Coronary artery (tissue), 2 donors: ENCODE measurements at regions not wholly inside any gene's neighbourhood (a gene's known extent, or its start where the extent isn't known, plus 50 kb on each side); places are given as distances from the start of the nearest gene placed in this dataset.

Source experiments
- DNase-seq: peaks from one replicate; pipeline ENCODE4 v3.0.0-alpha.2; 2017; ENCODE audit warnings: low spot score
- H3K27ac ChIP-seq, 2 donors: fragments of 200-600 bp; sonication (generic); one replicate each; pipeline ENCODE4 v1.5.1; 2016 to 2019
- H3K4me3 ChIP-seq: fragments of 200-600 bp; sonication (generic); 2 replicates; pipeline ENCODE4 v1.5.1; 2016; ENCODE audit warnings: mild to moderate bottlenecking, moderate library complexity
- CTCF ChIP-seq: fragments of 200-600 bp; sonication (generic); IDR thresholded peaks from one replicate; pipeline ENCODE4 v1.5.1; 2019; ENCODE audit warnings: antibody characterized with exemption

DNA sequence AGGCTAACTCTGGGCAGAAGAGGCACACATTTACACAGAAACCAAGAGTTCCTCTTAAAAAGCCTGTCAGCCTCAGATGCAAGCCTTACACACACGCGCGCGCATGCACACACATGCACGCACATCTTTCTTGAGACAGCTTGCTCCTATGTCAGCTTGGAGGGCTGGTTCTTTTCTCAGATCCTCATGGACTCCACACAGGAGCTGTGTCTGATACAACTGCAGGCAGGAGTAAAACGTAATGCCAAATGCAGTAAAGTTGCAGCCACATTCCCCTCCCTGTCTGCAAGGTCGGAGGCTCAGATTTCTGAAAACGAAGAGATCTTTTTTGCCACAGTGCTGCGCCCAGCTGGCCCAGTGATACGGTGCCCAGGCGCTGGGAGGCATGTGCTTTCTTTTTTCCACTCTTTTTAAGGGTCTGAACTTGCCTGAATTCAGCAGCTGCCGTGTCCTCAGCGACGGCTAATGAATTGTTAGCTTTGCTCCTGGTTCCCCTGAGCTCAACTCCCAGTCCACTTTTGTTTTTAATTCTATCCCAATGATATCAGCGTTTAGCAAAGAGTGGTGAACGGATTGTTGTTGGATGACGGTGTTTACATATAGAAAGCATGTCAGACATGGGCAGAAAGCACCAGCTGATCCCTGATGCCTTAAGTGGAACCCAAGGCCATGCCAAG lies 72.9 kb upstream of the FOXN3 start:
- DNase-seq: no peak
- peak overlapping the region; percentile 15 for H3K4me3 ChIP-seq
- TF ChIP-seq CTCF: no peak
- H3K27ac ChIP-seq: no peak overlapping the region

DNA sequence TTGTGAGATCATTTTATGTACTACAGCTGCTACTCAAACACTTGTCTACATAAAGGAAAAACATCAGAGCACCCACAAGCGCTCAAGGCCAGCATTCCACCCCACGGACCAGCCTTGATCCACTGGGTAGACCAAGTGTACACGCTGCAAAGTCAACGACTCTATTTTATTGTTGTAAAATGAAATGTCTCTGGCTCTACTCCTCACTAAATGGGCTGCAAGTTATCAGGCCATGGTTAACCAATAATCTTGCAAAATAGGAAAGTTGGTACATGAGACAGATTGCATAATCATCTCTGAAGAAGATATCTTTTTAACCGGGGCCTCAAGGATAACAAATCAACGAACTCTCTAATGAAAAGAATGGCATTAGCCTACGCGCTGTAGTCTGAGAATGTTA lies 69.9 kb upstream of the FOXN3 start:
- no peak for TF ChIP-seq CTCF
- H3K27ac ChIP-seq: no peak overlapping the region

GRCh38 chr14:89486505-89486904 lies 69.5 kb upstream of the FOXN3 start:
- H3K27ac ChIP-seq: peak overlapping the region in 1 of 2 donors; percentile 18
- TF ChIP-seq CTCF: no peak
- no peak overlapping the region for H3K4me3 ChIP-seq
- no peak for DNase-seq

More for the DNA sequence above, 69.9 kb upstream of the FOXN3 start:
- no peak for DNase-seq
- H3K4me3 ChIP-seq: no peak overlapping the region

GRCh38 chr14:89485264-89485663 lies 68.2 kb upstream of the FOXN3 start:
- DNase-seq: no peak
- TF ChIP-seq CTCF: no peak
- Histone ChIP-seq H3K27ac (peak overlapping the region in 1 of 2 donors; percentile 17), H3K4me3 (no peak overlapping the region)

DNA sequence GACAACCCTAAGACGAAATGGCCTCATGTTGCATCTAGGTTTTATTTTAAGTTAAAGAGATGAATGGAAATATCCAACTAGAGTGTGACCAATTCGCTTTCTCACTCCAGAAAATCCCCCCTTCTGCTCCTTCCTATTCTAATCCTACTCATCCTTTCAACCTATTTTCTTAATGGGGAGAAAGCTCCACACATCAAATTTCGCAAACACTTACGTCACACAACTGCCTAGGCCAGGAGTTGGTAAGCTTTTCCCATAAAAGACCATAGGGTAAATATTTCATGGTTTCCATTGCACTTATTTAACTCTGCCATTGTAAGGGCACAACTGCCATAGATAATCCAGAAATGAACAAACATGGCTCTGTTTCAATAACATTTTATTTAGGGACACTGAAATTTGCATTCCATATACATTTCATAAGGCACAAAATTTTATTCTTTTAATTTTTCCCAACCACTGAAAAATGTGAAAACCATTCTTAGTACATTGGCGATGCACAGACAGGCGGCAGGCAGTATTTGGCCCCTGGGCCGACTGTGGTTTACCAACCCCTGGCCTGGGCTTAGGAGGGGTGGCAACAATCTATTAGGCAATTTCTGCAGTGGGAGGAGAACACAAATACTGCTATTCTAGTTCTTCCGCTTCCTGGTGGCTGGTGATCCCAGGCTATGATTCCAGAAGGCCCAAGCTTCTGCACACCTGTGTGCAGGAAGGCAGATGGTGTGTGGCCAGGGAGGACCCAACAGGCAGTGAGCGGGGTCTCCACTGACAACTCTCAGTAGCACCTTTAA lies 67.2 kb upstream of the FOXN3 start:
- no peak for DNase-seq
- no peak overlapping the region for H3K4me3 ChIP-seq
- TF ChIP-seq CTCF: no peak
- no peak overlapping the region for H3K27ac ChIP-seq

GRCh38 chr14:89481196-89481595 lies 64.2 kb upstream of the FOXN3 start:
- no peak for DNase-seq
- peak overlapping the region in 1 of 2 donors; percentile 71 for H3K27ac ChIP-seq
- H3K4me3 ChIP-seq: no peak overlapping the region
- TF ChIP-seq CTCF: no peak

DNA sequence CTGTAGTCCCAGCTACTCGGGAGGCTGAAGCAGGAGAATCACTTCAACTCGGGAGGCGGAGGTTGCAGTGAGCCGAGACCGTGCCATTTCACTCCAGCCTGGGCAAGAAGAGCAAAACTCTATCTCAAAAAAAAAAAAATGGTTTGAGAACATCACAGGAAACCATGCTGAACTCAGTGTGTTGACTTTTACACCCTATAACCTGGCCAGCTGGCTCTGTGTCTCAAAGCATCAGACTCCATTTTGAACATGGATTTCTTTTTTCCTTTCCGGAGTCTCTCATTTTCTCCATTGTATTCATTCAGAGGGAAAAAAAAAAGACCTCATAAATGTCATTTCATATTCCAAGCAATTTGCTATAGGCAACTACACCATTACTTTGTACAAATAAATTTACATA lies 63.2 kb upstream of the FOXN3 start:
- TF ChIP-seq CTCF: no peak
- Histone ChIP-seq H3K4me3 (no peak overlapping the region), H3K27ac (no peak overlapping the region)
- no peak for DNase-seq
